Osteoblast (primary cell): ENCODE measurements at regions not wholly inside any gene's neighbourhood (a gene's known extent, or its start where the extent isn't known, plus 50 kb on each side); places are given as distances from the start of the nearest gene placed in this dataset.
A peak's percentile ranks its signal among the peaks of the same experiment; 100 is the strongest.

Experiments used
- DNase-seq: peaks from one replicate; pipeline ENCODE4 v3.0.0; 2011; ENCODE audit warnings: low spot score, mixed read lengths; ENCODE audit not compliant: insufficient read length; ENCODE audit errors: missing footprints
- H2AFZ ChIP-seq: 2 replicates; pipeline ENCODE4 v1.6.0; 2011; ENCODE audit warnings: mild to moderate bottlenecking, low read length
- H3K27ac ChIP-seq: 2 replicates; pipeline ENCODE4 v1.5.1; 2011; ENCODE audit warnings: mild to moderate bottlenecking, low read depth, low read length, moderate library complexity
- H3K27me3 ChIP-seq: 2 replicates; pipeline ENCODE4 v1.6.0; 2012; ENCODE audit warnings: mild to moderate bottlenecking, control low read depth, inconsistent platforms, low read length, moderate library complexity; ENCODE audit not compliant: insufficient read depth
- H3K36me3 ChIP-seq: 2 replicates; pipeline ENCODE4 v1.5.1; 2011; ENCODE audit warnings: mild to moderate bottlenecking, low read length, control low read depth, moderate library complexity; ENCODE audit not compliant: insufficient read depth
- H3K4me1 ChIP-seq: 2 replicates; pipeline ENCODE4 v1.5.1; 2011; ENCODE audit warnings: mild to moderate bottlenecking, low read length, control low read depth, moderate library complexity; ENCODE audit not compliant: insufficient read depth
- H3K4me2 ChIP-seq: 2 replicates; pipeline ENCODE4 v1.6.0; 2011; ENCODE audit warnings: mild to moderate bottlenecking, low read length; ENCODE audit not compliant: insufficient read depth
- H3K4me3 ChIP-seq: fragments of 200-600 bp; sonication (generic); 3 replicates; pipeline ENCODE4 v1.5.1; 2012; ENCODE audit warnings: mild to moderate bottlenecking, low read length, inconsistent platforms; ENCODE audit not compliant: insufficient read depth
- H3K79me2 ChIP-seq: 2 replicates; pipeline ENCODE4 v1.6.0; 2012; ENCODE audit warnings: mild to moderate bottlenecking, low read length, control low read depth, inconsistent platforms; ENCODE audit not compliant: insufficient read depth
- H3K9me3 ChIP-seq: 2 replicates; pipeline ENCODE4 v1.5.1; 2011; ENCODE audit warnings: low read depth, low read length, control low read depth
- H4K20me1 ChIP-seq: 2 replicates; pipeline ENCODE4 v1.6.0; 2012; ENCODE audit warnings: mild to moderate bottlenecking, low read length, control low read depth; ENCODE audit not compliant: insufficient read depth
- CTCF ChIP-seq: IDR thresholded peaks from 2 replicates; pipeline ENCODE4 v1.5.1; 2011; ENCODE audit warnings: mild to moderate bottlenecking, low read depth, low read length, moderate library complexity; ENCODE audit errors: extremely low read depth

- no peak for TF ChIP-seq CTCF
- DNase-seq, result peak; percentile 77
- no peaks in the 10 kb centered on the region for H3K27me3 ChIP-seq
- H2AFZ ChIP-seq, result no peak overlapping the region
- peak overlapping the region; percentile 37 for H3K4me2 ChIP-seq
- H3K36me3 ChIP-seq, result no peaks in the 10 kb centered on the region
- peak overlapping the region; percentile 75 for H3K27ac ChIP-seq
- peaks cover 30% of the 10 kb centered on the region for H3K4me1 ChIP-seq
- no peaks in the 10 kb centered on the region for H4K20me1 ChIP-seq
- no peaks in the 10 kb centered on the region for H3K79me2 ChIP-seq
- H3K9me3 ChIP-seq, result no peaks in the 10 kb centered on the region
- no peak overlapping the region for H3K4me3 ChIP-seq
Measured at GRCh38 chr1:199272628-199273086, 633.8 kb downstream of the PTPRC start.

- Histone ChIP-seq H3K79me2 (no peaks in the 10 kb centered on the region), H3K9me3 (no peaks in the 10 kb centered on the region), H3K4me2 (no peak overlapping the region), H3K27ac (peak overlapping the region; percentile 75), H3K27me3 (no peaks in the 10 kb centered on the region), H3K36me3 (no peaks in the 10 kb centered on the region), H2AFZ (peak overlapping the region; percentile 31), H4K20me1 (no peaks in the 10 kb centered on the region), H3K4me1 (peaks cover 32% of the 10 kb centered on the region), H3K4me3 (no peak overlapping the region)
- no peak for DNase-seq
- no peak for TF ChIP-seq CTCF
Measured at GRCh38 chr1:199273837-199274379, 635.1 kb downstream of the PTPRC start.

DNA sequence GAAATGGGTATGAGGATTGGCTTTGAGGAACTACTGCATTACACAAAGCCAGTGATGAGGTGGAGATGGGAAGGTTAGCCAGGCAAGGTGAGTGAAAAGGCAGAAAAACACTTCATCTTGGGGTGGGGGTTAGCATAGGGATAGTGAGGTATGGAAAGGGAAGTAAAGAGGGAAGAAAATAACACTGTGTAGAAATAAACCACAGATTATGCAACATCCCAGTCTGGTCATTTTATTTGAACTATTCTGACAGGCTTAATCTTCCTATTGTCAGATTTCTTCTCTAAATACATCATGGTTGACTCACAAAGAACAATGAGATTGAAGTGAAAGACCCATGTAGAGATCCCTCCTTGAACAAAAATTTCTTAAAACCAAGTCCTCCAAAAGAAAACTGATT is 640.2 kb downstream of the PTPRC start:
- Histone ChIP-seq H3K4me1 (peaks cover 22% of the 10 kb centered on the region), H3K27me3 (no peaks in the 10 kb centered on the region), H3K79me2 (no peaks in the 10 kb centered on the region), H3K27ac (no peak overlapping the region), H3K4me3 (no peak overlapping the region), H3K36me3 (no peaks in the 10 kb centered on the region), H3K9me3 (no peaks in the 10 kb centered on the region), H4K20me1 (no peaks in the 10 kb centered on the region), H3K4me2 (no peak overlapping the region), H2AFZ (peak overlapping the region; percentile 50)
- no peak for DNase-seq
- TF ChIP-seq CTCF, result no peak

DNA sequence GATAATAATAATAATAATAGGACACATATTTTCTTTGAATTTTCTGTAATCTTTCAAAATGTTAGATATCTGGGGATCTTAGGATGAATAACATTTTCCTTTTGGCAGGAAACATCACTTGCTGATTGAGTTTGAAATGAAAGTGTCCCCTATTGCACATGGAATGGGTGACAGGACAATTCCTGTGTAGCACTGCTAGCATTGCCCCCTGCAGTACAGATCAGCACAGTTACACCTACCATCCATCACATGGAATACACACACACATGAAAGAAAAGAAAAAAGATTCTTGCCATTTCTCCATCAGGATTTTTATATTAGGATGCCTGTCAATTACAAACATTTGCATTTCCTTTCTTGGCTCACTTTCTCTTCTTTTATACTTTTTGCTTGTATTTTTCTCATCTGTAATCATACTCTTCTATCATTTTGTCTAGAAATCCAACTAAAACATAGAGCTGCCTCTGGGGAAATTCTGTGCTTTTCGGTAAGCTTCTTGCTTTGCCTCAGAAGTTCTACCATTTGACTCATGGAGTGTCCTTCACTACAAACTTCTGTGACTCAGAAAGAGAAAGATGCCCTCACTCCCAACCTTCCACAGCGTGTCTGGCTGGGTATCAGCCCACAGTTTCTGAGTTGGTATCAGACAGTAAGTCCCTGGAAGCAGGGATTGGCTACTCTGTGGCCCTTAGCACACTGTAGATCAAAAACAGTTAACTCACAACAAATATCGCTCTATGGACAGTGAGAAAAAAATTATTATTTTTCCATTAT is 641.2 kb downstream of the PTPRC start:
- peaks cover 20% of the 10 kb centered on the region for H3K4me1 ChIP-seq
- H3K27me3 ChIP-seq, result no peaks in the 10 kb centered on the region
- peak overlapping the region; percentile 52 for H3K27ac ChIP-seq
- TF ChIP-seq CTCF, result no peak
- H3K4me3 ChIP-seq, result no peak overlapping the region
- no peaks in the 10 kb centered on the region for H3K79me2 ChIP-seq
- no peaks in the 10 kb centered on the region for H4K20me1 ChIP-seq
- no peaks in the 10 kb centered on the region for H3K36me3 ChIP-seq
- H3K4me2 ChIP-seq, result peak overlapping the region; percentile 50
- no peaks in the 10 kb centered on the region for H3K9me3 ChIP-seq
- H2AFZ ChIP-seq, result peak overlapping the region; percentile 56
- DNase-seq, result peak; percentile 49
